ENCODE measurements at regions not wholly inside any gene's neighbourhood (a gene's known extent, or its start where the extent isn't known, plus 50 kb on each side); places are given as distances from the start of the nearest gene placed in this dataset.
"Not testable (repeated sequence)": the region's sequence is repeated elsewhere in the genome, so short reads cannot be mapped to it uniquely, and the experiment has no call there.

DNA sequence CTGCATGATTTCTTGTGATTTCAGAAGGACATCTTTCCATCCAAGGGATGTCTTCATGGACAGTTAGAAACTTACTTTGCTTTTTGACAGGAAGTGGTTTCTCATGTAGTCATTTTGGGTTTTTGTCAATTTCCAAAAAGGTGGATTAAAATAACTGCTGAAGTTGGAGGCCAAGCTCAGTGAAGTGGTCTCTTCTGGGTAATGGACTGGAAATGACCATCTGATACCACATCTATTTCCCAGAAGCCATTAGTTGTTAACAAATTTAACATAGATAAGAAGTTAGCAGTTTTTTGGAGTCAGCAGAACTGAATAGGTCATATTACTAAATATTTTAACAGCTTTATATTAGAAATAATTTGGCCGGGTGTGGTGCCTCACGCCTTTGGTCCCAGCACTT, 86.2 kb upstream of the MYO10 start:
- 94 to 100% (median 99%) methylated on average over 2 of the region's 2 CpGs for WGBS, 3 donors
- H3K36me3 ChIP-seq (ENCODE audit: control insufficient read depth in 3 of 3, insufficient read depth in 2 of 3, low read depth in 1 of 3, low read length in 3 of 3) = no peaks in the 10 kb centered on the region
- H3K4me3 ChIP-seq (ENCODE audit: low read depth in 1 of 3, low read length in 3 of 3) = no peak overlapping the region
- no peaks in the 10 kb centered on the region for H3K4me1 ChIP-seq (ENCODE audit: control insufficient read depth in 3 of 3, insufficient read depth in 2 of 3, low read depth in 1 of 3, low read length in 2 of 3)
- H3K9me3 ChIP-seq (ENCODE audit: control insufficient read depth in 2 of 2, insufficient read depth in 1 of 2, low read depth in 1 of 2, low read length in 1 of 2) = no peaks in the 10 kb centered on the region
- DNase-seq (no peak), FAIRE-seq (no peak)
- no peaks in the 10 kb centered on the region for H3K27me3 ChIP-seq (ENCODE audit: control insufficient read depth in 3 of 3, insufficient read depth in 3 of 3, low read length in 3 of 3)
- H3K27ac ChIP-seq (ENCODE audit: low read depth in 1 of 3, low read length in 2 of 3) = no peak overlapping the region

DNA sequence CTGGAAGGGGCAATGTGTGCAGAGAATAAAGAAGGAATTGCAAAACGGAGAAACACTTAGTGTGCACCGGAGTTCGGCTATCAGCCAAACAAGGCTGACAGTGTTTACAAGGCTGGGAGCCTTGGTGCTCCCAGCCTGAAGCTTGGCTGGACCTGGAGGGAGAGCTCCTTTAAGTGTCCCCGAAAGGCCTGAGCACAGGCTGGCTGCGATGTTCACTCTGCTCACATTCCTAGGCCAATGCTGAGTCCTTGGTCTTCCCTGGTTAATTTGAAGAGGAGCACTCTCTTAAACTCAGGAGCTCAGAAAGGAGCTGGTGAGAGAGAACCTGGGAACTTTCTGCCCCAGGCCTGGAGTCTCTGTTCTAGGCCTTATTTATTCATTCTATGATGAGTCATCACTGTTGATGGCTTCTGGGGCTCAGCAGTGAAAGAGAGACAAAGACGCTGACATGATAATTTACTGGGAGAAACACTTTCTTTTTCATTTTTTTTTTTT, 88.6 kb upstream of the MYO10 start:
- H3K4me1 ChIP-seq (ENCODE audit: control insufficient read depth in 3 of 3, insufficient read depth in 2 of 3, low read depth in 1 of 3, low read length in 2 of 3) = no peaks in the 10 kb centered on the region
- FAIRE-seq (no peak), DNase-seq (no peak)
- no peak overlapping the region for H3K4me3 ChIP-seq (ENCODE audit: low read depth in 1 of 3, low read length in 3 of 3)
- 64 to 85% (median 81%) methylated on average over 6 of the region's 6 CpGs for WGBS, 3 donors
- H3K9me3 ChIP-seq (ENCODE audit: control insufficient read depth in 2 of 2, insufficient read depth in 1 of 2, low read depth in 1 of 2, low read length in 1 of 2) = no peaks in the 10 kb centered on the region
- no peaks in the 10 kb centered on the region for H3K36me3 ChIP-seq (ENCODE audit: control insufficient read depth in 3 of 3, insufficient read depth in 2 of 3, low read depth in 1 of 3, low read length in 3 of 3)
- H3K27ac ChIP-seq (ENCODE audit: low read depth in 1 of 3, low read length in 2 of 3) = peak overlapping the region in 1 of 3 donors; percentile 44
- no peaks in the 10 kb centered on the region for H3K27me3 ChIP-seq (ENCODE audit: control insufficient read depth in 3 of 3, insufficient read depth in 3 of 3, low read length in 3 of 3)

- WGBS, 3 donors = 95 to 96% (median 96%) methylated on average over 24 of the region's 24 CpGs
- DNase-seq; H3K4me3 ChIP-seq (ENCODE audit: low read depth in 1 of 3, low read length in 3 of 3); H3K27me3 ChIP-seq (ENCODE audit: control insufficient read depth in 3 of 3, insufficient read depth in 3 of 3, low read length in 3 of 3); H3K36me3 ChIP-seq (ENCODE audit: control insufficient read depth in 3 of 3, insufficient read depth in 2 of 3, low read depth in 1 of 3, low read length in 3 of 3); H3K9me3 ChIP-seq (ENCODE audit: control insufficient read depth in 2 of 2, insufficient read depth in 1 of 2, low read depth in 1 of 2, low read length in 1 of 2); FAIRE-seq; H3K27ac ChIP-seq (ENCODE audit: low read depth in 1 of 3, low read length in 2 of 3); H3K4me1 ChIP-seq (ENCODE audit: control insufficient read depth in 3 of 3, insufficient read depth in 2 of 3, low read depth in 1 of 3, low read length in 2 of 3): not testable (repeated sequence)
Measured at GRCh38 chr5:17031659-17032277, 95.7 kb upstream of the MYO10 start.

GRCh38 chr5:17032314-17032985, 96.4 kb upstream of the MYO10 start:
- not testable (repeated sequence) for H3K4me1 ChIP-seq (ENCODE audit: control insufficient read depth in 3 of 3, insufficient read depth in 2 of 3, low read depth in 1 of 3, low read length in 2 of 3); H3K27ac ChIP-seq (ENCODE audit: low read depth in 1 of 3, low read length in 2 of 3); H3K4me3 ChIP-seq (ENCODE audit: low read depth in 1 of 3, low read length in 3 of 3); H3K27me3 ChIP-seq (ENCODE audit: control insufficient read depth in 3 of 3, insufficient read depth in 3 of 3, low read length in 3 of 3); H3K9me3 ChIP-seq (ENCODE audit: control insufficient read depth in 2 of 2, insufficient read depth in 1 of 2, low read depth in 1 of 2, low read length in 1 of 2); FAIRE-seq; H3K36me3 ChIP-seq (ENCODE audit: control insufficient read depth in 3 of 3, insufficient read depth in 2 of 3, low read depth in 1 of 3, low read length in 3 of 3); DNase-seq
- WGBS, 3 donors = 93 to 95% (median 94%) methylated on average over 35 to 43 of the region's 43 CpGs

DNA sequence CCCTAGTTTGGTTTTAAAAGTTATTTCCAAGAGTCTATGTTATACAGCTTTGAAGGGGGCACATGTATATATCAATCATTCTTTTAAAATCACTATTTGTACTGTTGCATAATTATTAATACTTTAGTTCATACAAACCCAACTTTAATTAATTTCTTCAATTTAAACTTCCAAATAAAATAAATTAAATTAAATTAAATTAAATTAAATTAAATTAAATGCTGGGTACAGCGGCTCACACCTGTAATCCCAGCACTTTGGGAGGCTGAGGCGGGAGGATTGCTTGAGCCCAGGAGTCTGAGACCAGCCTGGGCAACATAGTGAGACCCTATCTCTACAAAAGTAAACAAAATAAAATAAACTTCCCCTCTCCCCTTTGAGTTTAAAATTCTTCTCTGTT, 98.9 kb upstream of the MYO10 start:
- DNase-seq; H3K4me1 ChIP-seq (ENCODE audit: control insufficient read depth in 3 of 3, insufficient read depth in 2 of 3, low read depth in 1 of 3, low read length in 2 of 3); FAIRE-seq; H3K27me3 ChIP-seq (ENCODE audit: control insufficient read depth in 3 of 3, insufficient read depth in 3 of 3, low read length in 3 of 3); H3K4me3 ChIP-seq (ENCODE audit: low read depth in 1 of 3, low read length in 3 of 3); H3K36me3 ChIP-seq (ENCODE audit: control insufficient read depth in 3 of 3, insufficient read depth in 2 of 3, low read depth in 1 of 3, low read length in 3 of 3); H3K27ac ChIP-seq (ENCODE audit: low read depth in 1 of 3, low read length in 2 of 3); H3K9me3 ChIP-seq (ENCODE audit: control insufficient read depth in 2 of 2, insufficient read depth in 1 of 2, low read depth in 1 of 2, low read length in 1 of 2): not testable (repeated sequence)
- WGBS, 3 donors = 92 to 98% (median 95%) methylated on average over 2 of the region's 2 CpGs

- FAIRE-seq = no peak
Measured at GRCh38 chr5:17037751-17038150, 101.7 kb upstream of the MYO10 start.

DNA sequence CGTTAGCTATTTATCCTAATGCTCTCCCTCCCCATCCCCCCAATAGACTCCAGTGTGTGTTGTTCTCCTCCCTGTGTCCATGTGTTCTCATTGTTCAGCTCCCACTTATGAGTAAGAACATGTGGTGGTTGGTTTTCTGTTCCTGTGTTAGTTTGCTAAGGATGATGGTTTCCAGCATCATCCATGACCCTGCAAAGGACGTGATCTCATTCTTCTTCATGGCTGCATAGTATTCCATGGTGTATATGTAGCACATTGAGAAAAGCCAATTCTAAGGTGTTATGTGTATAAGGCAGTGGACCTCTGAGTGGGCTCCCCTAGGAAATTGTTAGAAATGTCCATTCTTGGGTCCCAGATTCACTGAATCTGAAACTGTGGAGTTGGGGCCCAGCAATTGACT, 103.1 kb upstream of the MYO10 start:
- no peaks in the 10 kb centered on the region for H3K4me1 ChIP-seq (ENCODE audit: control insufficient read depth in 3 of 3, insufficient read depth in 2 of 3, low read depth in 1 of 3, low read length in 2 of 3)
- FAIRE-seq = no peak
- no peak for DNase-seq
- 80 to 93% (median 86%) methylated on average over 2 of the region's 2 CpGs for WGBS, 3 donors
- no peaks in the 10 kb centered on the region for H3K9me3 ChIP-seq (ENCODE audit: control insufficient read depth in 2 of 2, insufficient read depth in 1 of 2, low read depth in 1 of 2, low read length in 1 of 2)
- H3K27ac ChIP-seq (ENCODE audit: low read depth in 1 of 3, low read length in 2 of 3) = no peak overlapping the region
- no peaks in the 10 kb centered on the region for H3K27me3 ChIP-seq (ENCODE audit: control insufficient read depth in 3 of 3, insufficient read depth in 3 of 3, low read length in 3 of 3)
- H3K4me3 ChIP-seq (ENCODE audit: low read depth in 1 of 3, low read length in 3 of 3) = no peak overlapping the region
- H3K36me3 ChIP-seq (ENCODE audit: control insufficient read depth in 3 of 3, insufficient read depth in 2 of 3, low read depth in 1 of 3, low read length in 3 of 3) = no peaks in the 10 kb centered on the region

More at GRCh38 chr5:17037751-17038150, 101.7 kb upstream of the MYO10 start:
- Histone ChIP-seq H3K4me3 (ENCODE audit: low read depth in 1 of 3, low read length in 3 of 3) (no peak overlapping the region), H3K27me3 (ENCODE audit: control insufficient read depth in 3 of 3, insufficient read depth in 3 of 3, low read length in 3 of 3) (no peaks in the 10 kb centered on the region), H3K9me3 (ENCODE audit: control insufficient read depth in 2 of 2, insufficient read depth in 1 of 2, low read depth in 1 of 2, low read length in 1 of 2) (no peaks in the 10 kb centered on the region), H3K4me1 (ENCODE audit: control insufficient read depth in 3 of 3, insufficient read depth in 2 of 3, low read depth in 1 of 3, low read length in 2 of 3) (no peaks in the 10 kb centered on the region), H3K36me3 (ENCODE audit: control insufficient read depth in 3 of 3, insufficient read depth in 2 of 3, low read depth in 1 of 3, low read length in 3 of 3) (no peaks in the 10 kb centered on the region), H3K27ac (ENCODE audit: low read depth in 1 of 3, low read length in 2 of 3) (no peak overlapping the region)
- no peak for DNase-seq
- 67 to 75% (median 70%) methylated on average over 3 of the region's 3 CpGs for WGBS, 3 donors

- FAIRE-seq (no peak), DNase-seq (no peak)
- H3K9me3 ChIP-seq (ENCODE audit: control insufficient read depth in 2 of 2, insufficient read depth in 1 of 2, low read depth in 1 of 2, low read length in 1 of 2) = no peaks in the 10 kb centered on the region
- H3K4me1 ChIP-seq (ENCODE audit: control insufficient read depth in 3 of 3, insufficient read depth in 2 of 3, low read depth in 1 of 3, low read length in 2 of 3) = no peaks in the 10 kb centered on the region
- no peak overlapping the region for H3K27ac ChIP-seq (ENCODE audit: low read depth in 1 of 3, low read length in 2 of 3)
- no peak overlapping the region for H3K4me3 ChIP-seq (ENCODE audit: low read depth in 1 of 3, low read length in 3 of 3)
- H3K36me3 ChIP-seq (ENCODE audit: control insufficient read depth in 3 of 3, insufficient read depth in 2 of 3, low read depth in 1 of 3, low read length in 3 of 3) = no peaks in the 10 kb centered on the region
- WGBS, 3 donors = 78 to 81% (median 78%) methylated on average over 5 of the region's 5 CpGs
- no peaks in the 10 kb centered on the region for H3K27me3 ChIP-seq (ENCODE audit: control insufficient read depth in 3 of 3, insufficient read depth in 3 of 3, low read length in 3 of 3)
Measured at GRCh38 chr5:17042041-17042440, 106.0 kb upstream of the MYO10 start.

DNA sequence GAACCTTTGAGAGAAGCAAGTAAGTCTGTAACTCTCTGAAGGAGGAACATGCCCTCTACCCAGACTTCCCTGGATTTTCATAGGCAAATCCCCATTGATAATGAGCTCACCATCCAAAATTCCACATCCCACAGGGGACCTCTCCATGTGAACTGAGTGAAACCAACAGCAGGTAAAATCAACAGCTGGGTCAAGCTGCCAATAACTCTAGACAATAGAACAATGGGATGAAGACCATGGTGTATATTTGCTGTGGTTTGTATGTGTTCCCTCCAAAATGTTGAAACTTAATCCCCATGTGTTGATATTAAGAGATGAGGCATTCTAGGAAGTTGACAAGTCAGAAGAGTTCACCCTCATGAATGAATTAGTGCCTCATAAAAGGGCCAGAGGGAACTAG, 110.2 kb upstream of the MYO10 start:
- no peak for DNase-seq
- no peak for FAIRE-seq
- Histone ChIP-seq H3K4me3 (ENCODE audit: low read depth in 1 of 3, low read length in 3 of 3) (no peak overlapping the region), H3K36me3 (ENCODE audit: control insufficient read depth in 3 of 3, insufficient read depth in 2 of 3, low read depth in 1 of 3, low read length in 3 of 3) (no peaks in the 10 kb centered on the region), H3K4me1 (ENCODE audit: control insufficient read depth in 3 of 3, insufficient read depth in 2 of 3, low read depth in 1 of 3, low read length in 2 of 3) (no peaks in the 10 kb centered on the region), H3K27ac (ENCODE audit: low read depth in 1 of 3, low read length in 2 of 3) (no peak overlapping the region), H3K27me3 (ENCODE audit: control insufficient read depth in 3 of 3, insufficient read depth in 3 of 3, low read length in 3 of 3) (no peaks in the 10 kb centered on the region), H3K9me3 (ENCODE audit: control insufficient read depth in 2 of 2, insufficient read depth in 1 of 2, low read depth in 1 of 2, low read length in 1 of 2) (no peaks in the 10 kb centered on the region)

Data from small intestine (tissue), 7 donors.